HG03442 (cell line): ENCODE measurements at regions not wholly inside any gene's neighbourhood (a gene's known extent, or its start where the extent isn't known, plus 50 kb on each side); places are given as distances from the start of the nearest gene placed in this dataset.
"Not testable (repeated sequence)": the region's sequence is repeated elsewhere in the genome, so short reads cannot be mapped to it uniquely, and the experiment has no call there.

Experiments
- ATAC-seq: cut with Tn5 transposase; IDR thresholded peaks from one replicate; pipeline ENCODE4 v1.9.1; 2021; ENCODE audit warnings: mild to moderate bottlenecking, moderate library complexity; ENCODE audit not compliant: unreplicated experiment

DNA sequence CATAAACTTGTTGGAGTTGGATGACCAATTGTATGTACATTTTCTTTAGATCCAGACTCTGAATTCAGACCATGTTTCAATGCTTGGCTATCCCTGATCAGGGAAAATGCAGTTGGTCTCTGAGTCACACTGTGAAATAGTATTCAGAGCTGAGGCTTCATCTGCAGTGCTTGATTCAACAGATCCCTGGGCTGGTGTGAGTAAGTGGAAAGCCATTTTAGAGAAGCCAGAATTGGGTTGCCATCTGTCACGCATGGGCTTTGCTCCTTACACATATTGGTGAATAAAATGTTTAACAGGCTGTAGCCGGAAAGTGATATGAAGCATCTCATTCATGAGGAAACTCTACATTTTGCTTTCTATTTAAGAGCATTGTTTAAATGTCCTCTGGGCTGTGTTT lies 50.0 kb upstream of the ACYP2 start:
- no peak for ATAC-seq

- no peak for ATAC-seq
Measured at GRCh38 chr2:54063967-54064535, 51.4 kb upstream of the ACYP2 start.

- no peak for ATAC-seq
Measured at GRCh38 chr2:54062401-54062800, 53.0 kb upstream of the ACYP2 start.

- no peak for ATAC-seq
Measured at GRCh38 chr2:54061272-54061671, 54.1 kb upstream of the ACYP2 start.

GRCh38 chr2:54059986-54060385 lies 55.4 kb upstream of the ACYP2 start:
- ATAC-seq = no peak

DNA sequence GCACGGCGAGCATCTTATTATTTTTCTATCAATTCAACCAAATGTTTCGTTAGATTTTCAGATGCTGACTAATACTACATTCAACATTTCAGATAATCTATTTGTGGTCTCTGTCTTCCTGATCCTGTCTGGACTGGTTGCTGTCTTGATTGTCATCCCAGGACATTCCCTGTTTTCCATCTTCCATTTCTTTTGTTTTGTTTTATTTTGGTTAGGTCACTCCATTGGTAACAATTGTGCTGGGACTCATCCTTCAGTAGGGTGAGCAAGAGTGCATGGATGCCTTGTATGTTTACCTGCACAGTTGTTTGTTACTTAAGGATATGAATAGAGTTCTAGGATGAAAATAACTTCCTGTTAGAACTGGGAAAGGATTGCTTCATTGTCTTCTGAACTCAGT lies 55.9 kb upstream of the ACYP2 start:
- ATAC-seq = no peak

DNA sequence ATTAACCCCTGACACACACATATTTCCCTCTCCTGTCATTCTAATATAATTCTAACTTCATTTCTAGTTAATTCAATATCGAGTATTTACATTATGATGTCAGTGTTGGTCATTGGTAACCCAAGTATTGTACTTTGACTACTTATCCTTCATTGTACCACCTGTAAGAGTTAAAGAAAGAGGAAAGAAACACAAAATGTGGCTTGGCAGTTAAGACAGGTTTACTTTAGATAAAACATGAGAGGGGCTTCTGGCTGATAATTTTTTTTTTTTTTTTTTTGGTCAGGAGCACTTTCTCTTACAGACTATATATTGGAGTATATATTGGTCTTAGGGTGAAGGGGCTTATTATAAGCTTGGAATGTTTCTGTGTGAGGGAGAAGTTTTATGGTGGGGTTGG lies 57.0 kb upstream of the ACYP2 start:
- no peak for ATAC-seq

- ATAC-seq = no peak
Measured at GRCh38 chr2:54054774-54055173, 60.6 kb upstream of the ACYP2 start.

DNA sequence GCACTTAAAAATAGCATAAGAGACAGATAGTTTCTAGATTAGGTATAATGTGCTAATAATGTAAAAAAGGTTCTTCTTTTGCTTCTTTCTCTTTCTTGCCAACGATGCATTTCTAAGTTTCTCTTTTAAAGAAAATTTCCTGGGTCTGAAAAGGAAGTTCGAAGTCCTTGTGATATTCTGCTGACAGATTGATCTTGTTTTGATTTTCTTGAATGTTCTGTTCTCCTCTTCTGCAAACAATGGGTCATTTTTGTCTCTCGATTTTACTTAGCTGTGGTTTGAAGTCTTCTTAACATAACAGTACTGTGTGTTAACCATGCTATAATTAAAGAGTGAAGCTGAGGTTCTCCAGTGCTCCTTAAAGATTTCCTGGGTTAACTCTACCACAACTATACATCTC lies 61.1 kb upstream of the ACYP2 start:
- ATAC-seq = peak; percentile 80

GRCh38 chr2:54053830-54054229 lies 61.6 kb upstream of the ACYP2 start:
- ATAC-seq = peak; percentile 21

GRCh38 chr2:54052825-54053718 lies 62.3 kb upstream of the ACYP2 start:
- ATAC-seq = no peak

- no peak for ATAC-seq
Measured at GRCh38 chr2:54050445-54050844, 65.0 kb upstream of the ACYP2 start.

- ATAC-seq = no peak
Measured at GRCh38 chr2:54049365-54049764, 66.0 kb upstream of the ACYP2 start.

DNA sequence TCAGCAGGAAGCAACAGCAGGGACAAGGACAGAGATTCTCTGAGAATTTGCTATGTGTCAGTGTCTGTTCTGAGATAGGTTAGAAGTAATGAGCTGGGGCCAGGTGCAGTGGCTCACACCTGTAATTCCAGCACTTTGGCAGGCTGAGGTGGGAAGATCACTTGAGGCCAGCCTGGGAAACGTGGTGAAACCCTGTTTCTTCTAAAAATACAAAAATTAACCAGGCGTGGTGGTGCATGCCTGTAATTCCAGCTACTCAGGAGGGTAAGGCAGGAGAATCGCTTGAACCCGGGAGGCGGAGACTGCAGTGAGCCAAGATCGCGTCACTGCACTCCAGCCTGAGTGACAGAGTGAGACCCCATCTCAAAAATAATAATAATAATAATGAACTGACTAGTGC lies 66.5 kb upstream of the ACYP2 start:
- not testable (repeated sequence) for ATAC-seq

DNA sequence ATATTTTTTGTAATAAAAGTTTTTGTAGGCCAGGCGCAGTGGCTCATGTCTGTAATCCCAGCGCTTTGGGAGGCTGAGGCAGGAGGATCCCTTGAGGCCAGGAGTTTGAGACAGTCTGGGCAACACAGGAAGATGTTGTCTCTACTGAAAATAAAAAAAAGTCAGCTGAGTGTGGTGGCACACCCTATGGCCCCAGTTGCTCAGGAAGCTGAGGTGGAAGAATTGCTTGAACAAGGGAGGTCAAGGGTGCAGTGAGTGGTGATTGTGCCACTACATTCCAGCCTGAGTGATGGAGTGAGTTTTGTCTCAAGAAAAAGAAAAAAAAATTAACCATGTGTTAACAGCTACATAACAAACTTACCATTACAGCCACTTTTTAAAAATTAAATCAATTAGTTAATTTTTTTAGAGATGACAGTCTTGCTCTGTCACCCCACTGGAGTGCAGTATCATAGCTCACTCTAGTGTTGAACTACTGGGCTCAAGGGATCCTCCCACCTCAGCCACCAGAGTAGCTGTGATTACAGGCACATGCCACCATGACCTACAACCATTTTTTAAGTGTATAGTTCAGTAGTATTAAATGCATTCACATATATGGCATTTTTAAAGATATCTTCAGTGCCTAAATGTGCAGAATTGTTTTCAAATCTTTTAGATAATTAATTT lies 67.2 kb upstream of the ACYP2 start:
- ATAC-seq = no peak

DNA sequence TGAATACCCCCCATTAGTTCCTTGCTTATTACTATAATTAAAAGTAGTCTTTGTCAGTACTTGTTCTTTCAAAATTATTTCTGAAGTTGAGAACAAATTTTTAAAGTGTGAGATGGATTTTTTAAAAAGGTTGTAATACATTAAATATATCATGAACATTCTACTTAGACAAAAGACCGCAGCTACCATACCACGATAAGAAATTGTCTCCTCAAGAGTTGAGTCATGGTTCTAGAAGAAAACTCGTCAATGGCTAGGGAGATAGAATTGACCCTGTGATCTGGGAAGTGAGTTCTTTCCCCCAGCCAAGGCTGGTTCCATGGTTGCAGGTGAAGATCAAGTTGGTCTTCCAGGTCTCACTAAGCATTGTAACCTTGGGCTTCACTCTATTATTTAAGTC lies 67.8 kb upstream of the ACYP2 start:
- ATAC-seq = no peak

DNA sequence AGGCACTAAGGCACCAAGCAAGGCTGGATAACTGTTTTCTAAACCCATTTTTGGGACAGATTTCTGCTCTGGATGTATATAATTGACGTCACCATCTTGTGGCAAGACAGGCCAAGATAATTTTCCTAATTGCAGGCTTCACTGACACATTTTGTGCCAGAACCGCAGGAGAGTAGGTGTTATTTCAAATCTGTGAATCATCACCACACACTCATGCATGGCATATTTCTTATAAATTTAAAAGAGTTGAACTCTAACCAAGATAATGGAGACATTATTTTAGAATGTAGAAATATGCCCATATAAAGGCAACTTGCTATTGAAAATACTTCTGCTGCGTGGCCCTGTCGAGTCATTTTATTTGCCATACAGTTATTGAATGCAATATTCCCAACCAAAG lies 68.3 kb upstream of the ACYP2 start:
- no peak for ATAC-seq

DNA sequence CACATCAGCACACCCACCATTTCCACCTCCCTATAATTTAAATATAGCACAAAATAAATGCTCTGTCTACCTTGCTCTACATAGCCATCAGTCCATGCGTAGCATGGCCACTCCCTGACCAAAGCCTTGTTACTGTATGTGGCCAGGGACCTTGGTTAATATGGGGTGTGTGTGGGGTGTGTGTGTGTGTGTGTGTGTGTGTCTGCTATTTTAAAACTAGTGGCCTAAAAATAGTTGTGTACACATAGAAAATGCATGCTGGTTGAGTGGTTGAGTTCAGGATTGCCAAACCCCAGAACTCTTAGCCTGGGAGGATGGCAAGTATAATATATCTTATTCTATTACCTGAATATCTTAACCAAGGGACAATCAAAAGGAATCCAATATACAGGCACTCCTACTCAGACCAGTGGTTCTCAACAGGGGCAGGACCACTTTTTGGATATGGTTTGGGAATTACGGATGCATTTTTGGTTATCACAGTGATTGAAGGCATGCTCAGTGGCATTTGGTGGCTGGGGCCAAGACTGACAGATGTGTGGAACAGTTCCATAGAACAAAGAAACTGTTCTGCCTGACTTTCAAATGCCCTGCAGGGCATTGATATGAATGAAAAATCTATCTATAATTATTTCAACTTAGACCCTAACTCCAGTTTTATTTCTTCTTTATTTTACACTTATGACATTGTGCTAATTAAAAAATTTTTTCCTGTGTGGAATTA lies 72.3 kb upstream of the PSME4 start:
- ATAC-seq = no peak

GRCh38 chr2:54042341-54042740 lies 71.5 kb upstream of the PSME4 start:
- ATAC-seq = no peak

GRCh38 chr2:54041135-54041534 lies 70.3 kb upstream of the PSME4 start:
- ATAC-seq = no peak

DNA sequence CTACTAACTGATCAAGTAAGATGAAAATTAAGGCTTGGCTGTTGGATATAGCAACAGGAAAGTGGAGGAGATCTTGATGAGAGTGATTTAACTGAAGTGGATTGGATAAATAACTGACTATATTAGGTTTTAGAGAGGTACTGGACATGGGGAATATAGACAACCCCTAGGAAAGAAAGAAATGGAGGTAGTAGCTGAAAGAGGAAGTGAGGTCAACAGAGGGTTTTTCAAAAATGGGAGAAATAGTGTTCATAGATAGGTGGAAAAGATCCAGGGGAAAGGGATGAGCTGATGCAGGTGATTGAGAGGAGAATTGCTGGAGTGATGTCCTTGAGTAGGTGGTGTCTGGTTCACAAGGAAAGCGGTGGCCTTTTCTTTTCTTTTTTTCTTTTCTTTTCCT lies 69.9 kb upstream of the PSME4 start:
- ATAC-seq = no peak
